ENCODE measurements at regions not wholly inside any gene's neighbourhood (a gene's known extent, or its start where the extent isn't known, plus 50 kb on each side); places are given as distances from the start of the nearest gene placed in this dataset.

- no peak for DNase-seq
- Mint-ChIP-seq H3K27me3 (ENCODE audit: unreplicated experiment) (peaks cover 2% of the 10 kb centered on the region), H3K27ac (ENCODE audit: unreplicated experiment) (no peak overlapping the region), H3K4me1 (ENCODE audit: low read depth, unreplicated experiment) (no peaks in the 10 kb centered on the region), H3K4me3 (ENCODE audit: unreplicated experiment) (no peak overlapping the region), H3K9me3 (ENCODE audit: unreplicated experiment) (peaks cover 5% of the 10 kb centered on the region), H3K36me3 (ENCODE audit: unreplicated experiment) (peaks cover 5% of the 10 kb centered on the region)
- TF ChIP-seq CTCF (IDR thresholded peaks at IDR 0.05; ENCODE audit: partially characterized antibody, unreplicated experiment), result no peak
Observed at GRCh38 chr2:129299338-129299737, 680.1 kb upstream of the RAB6C start.

GRCh38 chr2:129299756-129300155 is 679.7 kb upstream of the RAB6C start:
- TF ChIP-seq CTCF (IDR thresholded peaks at IDR 0.05; ENCODE audit: partially characterized antibody, unreplicated experiment), result no peak
- Mint-ChIP-seq H3K36me3 (ENCODE audit: unreplicated experiment) (peaks cover 5% of the 10 kb centered on the region), H3K27me3 (ENCODE audit: unreplicated experiment) (peaks cover 2% of the 10 kb centered on the region), H3K27ac (ENCODE audit: unreplicated experiment) (no peak overlapping the region), H3K4me3 (ENCODE audit: unreplicated experiment) (no peak overlapping the region), H3K9me3 (ENCODE audit: unreplicated experiment) (peaks cover 5% of the 10 kb centered on the region), H3K4me1 (ENCODE audit: low read depth, unreplicated experiment) (no peaks in the 10 kb centered on the region)
- DNase-seq, result no peak

- no peak for DNase-seq
- TF ChIP-seq CTCF (IDR thresholded peaks at IDR 0.05; ENCODE audit: partially characterized antibody, unreplicated experiment), result no peak
- Mint-ChIP-seq H3K4me3 (ENCODE audit: unreplicated experiment) (no peak overlapping the region), H3K27ac (ENCODE audit: unreplicated experiment) (no peak overlapping the region), H3K36me3 (ENCODE audit: unreplicated experiment) (peaks cover 5% of the 10 kb centered on the region), H3K9me3 (ENCODE audit: unreplicated experiment) (peaks cover 5% of the 10 kb centered on the region), H3K4me1 (ENCODE audit: low read depth, unreplicated experiment) (no peaks in the 10 kb centered on the region), H3K27me3 (ENCODE audit: unreplicated experiment) (peaks cover 2% of the 10 kb centered on the region)
Observed at GRCh38 chr2:129300456-129300855, 679.0 kb upstream of the RAB6C start.

- H3K27ac Mint-ChIP-seq (ENCODE audit: unreplicated experiment), result no peak overlapping the region
- no peaks in the 10 kb centered on the region for H3K4me1 Mint-ChIP-seq (ENCODE audit: low read depth, unreplicated experiment)
- H3K9me3 Mint-ChIP-seq (ENCODE audit: unreplicated experiment), result peaks cover 5% of the 10 kb centered on the region
- DNase-seq, result no peak
- H3K27me3 Mint-ChIP-seq (ENCODE audit: unreplicated experiment), result peaks cover 2% of the 10 kb centered on the region
- no peak overlapping the region for H3K4me3 Mint-ChIP-seq (ENCODE audit: unreplicated experiment)
- no peak for TF ChIP-seq CTCF (IDR thresholded peaks at IDR 0.05; ENCODE audit: partially characterized antibody, unreplicated experiment)
- peaks cover 5% of the 10 kb centered on the region for H3K36me3 Mint-ChIP-seq (ENCODE audit: unreplicated experiment)
Observed at GRCh38 chr2:129301431-129301913, 678.0 kb upstream of the RAB6C start.

- peaks cover 2% of the 10 kb centered on the region for H3K27me3 Mint-ChIP-seq (ENCODE audit: unreplicated experiment)
- no peaks in the 10 kb centered on the region for H3K4me1 Mint-ChIP-seq (ENCODE audit: low read depth, unreplicated experiment)
- no peak for DNase-seq
- H3K27ac Mint-ChIP-seq (ENCODE audit: unreplicated experiment), result no peak overlapping the region
- H3K4me3 Mint-ChIP-seq (ENCODE audit: unreplicated experiment), result no peak overlapping the region
- H3K9me3 Mint-ChIP-seq (ENCODE audit: unreplicated experiment), result peaks cover 5% of the 10 kb centered on the region
- peaks cover 5% of the 10 kb centered on the region for H3K36me3 Mint-ChIP-seq (ENCODE audit: unreplicated experiment)
- no peak for TF ChIP-seq CTCF (IDR thresholded peaks at IDR 0.05; ENCODE audit: partially characterized antibody, unreplicated experiment)
Observed at GRCh38 chr2:129302106-129302505, 677.4 kb upstream of the RAB6C start.

All from glutamatergic neuron (in vitro differentiated cells).